GM23338 (cell line): ENCODE measurements at regions not wholly inside any gene's neighbourhood (a gene's known extent, or its start where the extent isn't known, plus 50 kb on each side); places are given as distances from the start of the nearest gene placed in this dataset.

Source experiments
- CREB1 ChIP-seq: fragments of 250-450 bp; sonication (Bioruptor Pico); IDR thresholded peaks from 2 replicates; pipeline ENCODE4 v1.5.0; 2020; ENCODE audit warnings: low read depth, mild to moderate bottlenecking, moderate library complexity
- CTCF ChIP-seq, 2 experiments: fragments of 200-600 bp in 1 of 2; sonication (generic) in 1 of 2; conservative IDR thresholded peaks; 2 replicates each; pipeline versions ENCODE4 v1.5.1 to v1.6.1; 2016 to 2017; ENCODE audit warnings: antibody characterized with exemption in 2 of 2, low read depth in 2 of 2, mild to moderate bottlenecking in 2 of 2, moderate library complexity in 1 of 2
- ETS1 ChIP-seq: IDR thresholded peaks from 2 replicates; pipeline ENCODE4 v1.6.1; 2016; ENCODE audit warnings: antibody characterized with exemption
- EZH2 ChIP-seq: fragments of 200-600 bp; sonication (generic); IDR thresholded peaks from one replicate; pipeline ENCODE4 v1.8.0; 2017; ENCODE audit warnings: antibody characterized with exemption, mild to moderate bottlenecking, low read depth; ENCODE audit not compliant: unreplicated experiment
- EZH2phosphoT487 ChIP-seq: fragments of 200-600 bp; sonication (generic); IDR thresholded peaks from one replicate; pipeline ENCODE4 v1.8.1; 2018; ENCODE audit warnings: antibody characterized with exemption; ENCODE audit not compliant: unreplicated experiment
- JUNB ChIP-seq: IDR thresholded peaks from one replicate; pipeline ENCODE4 v1.6.1; 2016; ENCODE audit warnings: antibody characterized with exemption; ENCODE audit not compliant: unreplicated experiment
- NANOG ChIP-seq: IDR thresholded peaks from 2 replicates; pipeline ENCODE4 v1.6.1; 2016; ENCODE audit warnings: antibody characterized with exemption, borderline replicate concordance
- POLR2AphosphoS5 ChIP-seq: IDR thresholded peaks from 2 replicates; pipeline ENCODE4 v1.6.1; 2016; ENCODE audit warnings: antibody characterized with exemption, low read depth
- REST ChIP-seq: IDR thresholded peaks from one replicate; pipeline ENCODE4 v1.6.1; 2018; ENCODE audit warnings: antibody characterized with exemption; ENCODE audit not compliant: unreplicated experiment
- STAT1 ChIP-seq: IDR thresholded peaks from one replicate; pipeline ENCODE4 v1.6.1; 2016; ENCODE audit warnings: antibody characterized with exemption; ENCODE audit not compliant: unreplicated experiment
- ZNF114 ChIP-seq: fragments of 250-450 bp; sonication (Bioruptor Pico); IDR thresholded peaks from 2 replicates; pipeline ENCODE4 v1.5.0; 2020; ENCODE audit warnings: mild to moderate bottlenecking, moderate library complexity
- ZNF331 ChIP-seq: fragments of 250-450 bp; sonication (Bioruptor Pico); IDR thresholded peaks from 2 replicates; pipeline ENCODE4 v1.5.0; 2020; ENCODE audit warnings: low read depth, mild to moderate bottlenecking, moderate library complexity
- ZNF462 ChIP-seq: fragments of 250-450 bp; sonication (Bioruptor Pico); IDR thresholded peaks from 2 replicates; pipeline ENCODE4 v1.5.0; 2020; ENCODE audit warnings: mild to moderate bottlenecking, moderate library complexity

- TF ChIP-seq CTCF (conservative IDR thresholded peaks at IDR 0.05; ENCODE audit: low read depth in 2 of 2) (no peak), REST (no peak), EZH2phosphoT487 (no peak), CREB1 (CRISPR knock-in tag) (no peak), NANOG (no peak), JUNB (no peak), POLR2AphosphoS5 (no peak), EZH2 (no peak), ZNF114 (CRISPR knock-in tag) (no peak), ZNF331 (CRISPR knock-in tag) (no peak), ETS1 (no peak), STAT1 (no peak), ZNF462 (CRISPR knock-in tag) (no peak)
Observed at GRCh38 chr2:234858145-234858544, 93.7 kb upstream of the SH3BP4 start.
